ENCODE measurements at regions not wholly inside any gene's neighbourhood (a gene's known extent, or its start where the extent isn't known, plus 50 kb on each side); places are given as distances from the start of the nearest gene placed in this dataset.

DNA sequence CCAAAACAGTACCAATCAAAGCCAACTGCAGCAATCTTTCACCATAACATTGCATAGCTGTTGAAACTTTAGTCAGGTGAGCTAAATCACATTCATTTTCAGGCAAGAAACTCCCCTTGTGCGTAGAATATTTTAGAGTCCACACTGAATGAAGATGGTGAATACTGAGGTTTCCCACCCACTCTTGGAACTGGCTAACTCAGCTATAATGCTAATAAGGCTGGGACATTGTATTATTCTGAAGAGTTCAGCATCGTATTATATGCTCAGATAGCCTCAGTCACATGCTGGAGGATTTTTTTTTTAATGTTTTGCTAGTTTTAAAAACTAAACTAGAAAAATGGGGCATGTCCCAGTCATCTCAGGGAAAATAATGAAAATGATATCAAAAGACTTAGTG lies 352.3 kb upstream of the FMN2 start:
- DNase-seq = no peak

DNA sequence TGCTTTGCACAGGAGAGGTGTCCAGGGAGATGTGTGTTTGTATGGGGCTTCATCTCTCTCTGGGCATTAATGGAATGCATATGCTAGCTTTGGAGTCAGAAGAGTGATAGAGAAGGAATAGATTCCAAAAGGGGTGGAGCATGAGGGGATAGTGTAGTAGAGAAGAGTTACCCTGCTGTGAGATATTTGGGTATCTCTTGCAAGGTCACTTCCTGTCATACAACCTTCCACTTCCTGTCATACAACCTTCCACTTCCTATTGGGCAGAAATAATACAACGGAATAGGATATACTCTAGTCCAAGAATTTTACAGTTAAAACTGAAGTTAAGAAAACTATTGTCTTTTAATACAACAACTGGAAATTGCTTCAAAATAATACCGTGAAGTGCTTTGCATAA lies 351.8 kb upstream of the FMN2 start:
- DNase-seq = no peak

DNA sequence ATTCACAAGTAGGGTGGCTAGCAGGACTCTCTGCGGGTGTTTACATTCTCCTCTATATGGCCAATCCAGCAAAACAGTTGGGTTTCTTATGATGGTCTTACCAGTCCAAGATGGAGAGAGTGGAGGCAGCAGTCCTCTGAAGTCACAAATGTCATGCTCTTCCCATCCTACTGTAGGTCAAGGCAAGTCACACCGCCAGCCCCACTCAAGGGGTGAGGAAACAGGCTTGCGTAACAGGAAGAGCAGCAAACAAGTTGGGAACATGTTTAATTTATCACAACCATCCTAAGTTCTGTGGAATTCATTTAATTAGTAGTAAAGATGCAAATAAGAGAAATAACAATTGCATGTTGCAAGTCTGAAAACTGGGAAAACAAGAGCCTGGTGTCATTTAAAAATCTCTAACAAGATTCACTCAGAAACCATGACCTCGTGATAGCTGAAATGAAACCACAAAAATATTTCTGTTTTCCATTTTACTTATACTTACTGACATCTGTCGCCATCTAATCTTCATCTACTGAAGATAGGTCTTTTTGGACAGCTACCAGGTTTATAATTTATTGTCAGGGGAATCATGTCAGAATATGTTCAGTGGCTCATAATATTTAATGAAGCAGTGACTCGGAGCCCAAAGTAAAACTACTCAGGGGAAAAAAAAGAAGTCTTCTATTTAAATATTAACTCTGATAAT lies 349.1 kb upstream of the FMN2 start:
- no peak for DNase-seq

DNA sequence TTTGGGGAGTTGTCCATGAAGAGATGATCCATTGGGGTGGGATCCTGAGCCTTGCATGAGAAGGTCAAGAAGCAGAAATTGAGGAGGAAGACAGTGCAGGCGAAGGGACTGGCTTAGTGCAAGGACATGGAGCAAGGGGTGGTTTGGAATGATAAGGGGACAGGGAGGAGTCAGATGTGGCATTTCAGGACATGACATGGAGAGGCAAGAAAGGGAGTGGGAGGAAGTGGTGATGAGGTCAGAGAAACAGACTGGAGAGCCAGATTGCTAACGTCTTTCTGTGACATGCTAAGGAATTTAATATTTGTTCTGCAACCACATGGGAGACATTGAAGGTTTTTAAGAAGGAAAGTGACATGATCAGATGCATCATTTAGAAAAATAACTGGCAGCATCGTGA lies 346.8 kb upstream of the FMN2 start:
- no peak for DNase-seq

DNA sequence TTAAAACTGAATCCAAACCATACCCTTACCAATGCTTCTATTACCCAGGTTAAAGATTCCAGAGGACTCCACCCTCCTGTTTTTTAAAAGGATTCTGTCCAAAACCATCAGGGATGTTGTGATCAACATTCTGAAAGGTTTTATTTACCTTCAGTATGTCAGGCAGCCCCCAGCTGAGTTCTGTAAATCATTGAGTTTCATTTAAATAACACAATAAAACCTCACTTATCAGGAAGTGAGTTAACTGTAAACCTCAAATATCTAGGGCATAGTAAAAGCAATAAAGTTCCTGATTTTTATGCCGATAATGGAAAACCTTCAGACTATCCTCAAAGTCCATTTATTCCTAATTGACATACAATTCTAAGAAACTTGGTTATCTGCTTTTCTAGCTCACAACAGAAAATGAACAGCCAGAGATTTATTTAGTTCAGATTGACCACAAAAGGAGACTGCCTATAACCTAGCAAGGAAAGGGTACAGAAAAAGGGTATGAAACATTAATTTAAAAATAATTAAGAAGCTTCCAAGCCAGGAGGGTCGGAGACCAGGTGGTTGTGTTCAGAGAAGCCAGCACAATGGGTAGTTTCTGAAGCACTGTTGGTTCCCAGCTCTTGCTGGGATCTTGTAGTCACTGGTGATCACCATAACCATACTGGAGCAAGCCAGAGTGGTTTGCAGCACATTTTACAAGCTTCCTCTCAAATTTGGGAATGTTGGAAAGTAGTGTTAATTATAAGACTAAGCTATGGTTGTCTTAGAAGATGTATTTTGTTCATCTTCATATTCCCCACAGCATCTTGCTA lies 336.4 kb upstream of the FMN2 start:
- DNase-seq = no peak

DNA sequence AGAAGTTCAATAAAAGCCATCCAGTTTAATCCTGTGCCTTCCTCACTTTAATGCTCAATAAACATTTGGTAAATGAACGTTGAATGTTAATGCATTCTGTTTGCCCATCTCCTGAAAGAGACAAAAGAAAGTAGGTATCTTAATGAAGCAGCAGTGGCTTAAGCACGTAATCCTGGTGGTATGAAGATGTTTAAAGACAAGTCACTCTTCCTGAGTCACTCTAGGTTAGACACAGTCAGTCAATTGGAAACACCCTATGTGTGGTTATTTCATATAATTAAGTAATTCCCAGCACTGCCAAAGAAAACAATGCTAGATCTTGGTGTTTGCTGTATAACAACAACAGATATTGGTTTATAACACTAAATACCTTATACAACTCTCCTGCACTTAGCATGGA lies 334.0 kb upstream of the FMN2 start:
- no peak for DNase-seq

DNA sequence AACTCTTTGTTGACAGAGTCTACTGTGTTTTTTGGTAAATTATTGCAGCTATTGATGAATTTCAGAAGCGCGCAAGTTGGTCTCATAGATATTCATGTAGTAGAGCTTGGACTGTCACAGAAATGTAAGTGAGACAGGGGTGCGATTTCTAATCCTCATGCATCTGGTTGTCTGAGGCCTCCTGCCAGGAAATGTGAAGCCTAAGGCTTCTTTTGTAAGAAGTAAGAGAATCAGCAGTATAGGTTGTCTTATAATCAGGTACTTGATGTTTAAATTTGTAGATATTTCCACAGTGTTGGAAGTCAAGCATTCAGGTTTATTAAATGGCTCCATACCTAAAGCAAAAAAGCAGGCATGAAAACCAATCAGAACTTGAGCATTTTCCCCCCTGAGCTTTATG lies 332.9 kb upstream of the FMN2 start:
- no peak for DNase-seq

DNA sequence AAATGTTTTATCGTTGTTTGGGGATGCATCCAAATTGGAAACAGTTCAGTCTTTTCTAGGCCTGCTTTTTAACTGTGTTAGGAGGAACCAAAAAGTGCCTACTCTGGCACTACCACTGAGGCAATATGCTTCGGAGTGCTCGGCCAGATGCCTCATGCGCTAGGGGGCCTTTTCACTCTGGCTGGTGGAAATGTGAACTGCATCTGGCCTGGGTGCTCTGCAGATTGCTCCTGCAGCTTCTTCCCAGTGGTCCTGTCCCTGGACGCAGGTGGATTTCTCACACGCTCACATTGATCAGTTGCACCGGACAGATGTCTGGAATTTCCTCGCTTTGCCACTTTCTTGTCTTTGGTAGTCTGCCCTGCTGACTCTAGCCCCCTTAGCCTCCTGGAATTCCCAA lies 330.2 kb upstream of the FMN2 start:
- DNase-seq = no peak

DNA sequence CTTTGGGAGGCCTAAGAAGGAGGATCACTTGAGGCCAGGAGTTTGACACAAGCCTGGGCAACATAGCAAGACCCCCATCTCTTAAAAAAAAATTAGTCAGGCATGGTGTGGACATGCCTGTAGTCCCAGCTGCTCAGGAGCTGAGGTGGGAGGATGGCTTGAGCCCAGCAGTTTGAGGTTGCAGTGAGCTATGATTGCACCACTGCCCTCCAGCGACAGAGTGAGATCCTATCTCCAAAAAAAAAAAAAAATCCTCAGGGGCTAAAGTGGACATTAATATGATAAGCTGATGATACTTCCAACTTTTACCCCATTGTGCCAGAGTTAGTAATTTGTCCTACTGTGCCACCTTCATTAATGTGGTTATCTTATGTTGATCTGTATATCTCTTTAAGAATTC lies 327.8 kb upstream of the FMN2 start:
- no peak for DNase-seq

DNA sequence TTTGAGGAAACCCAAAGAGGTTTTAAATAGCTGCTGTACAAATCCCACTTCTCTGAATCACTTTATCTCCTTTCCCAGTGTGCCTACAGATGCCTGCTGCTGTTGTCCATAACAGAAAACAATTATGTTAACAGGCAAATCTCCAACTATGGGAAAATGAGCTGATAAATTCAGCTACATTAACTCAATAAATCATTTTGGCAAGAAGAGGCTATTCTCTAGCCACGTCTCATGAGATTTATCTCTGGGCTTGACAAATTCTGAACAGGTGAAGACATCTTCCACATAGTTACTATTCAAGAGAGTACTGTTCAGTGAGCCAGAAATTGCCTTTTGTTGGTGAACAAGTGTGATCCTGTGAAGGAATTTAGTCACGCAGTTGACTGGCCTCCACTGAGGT lies 327.1 kb upstream of the FMN2 start:
- no peak for DNase-seq

DNA sequence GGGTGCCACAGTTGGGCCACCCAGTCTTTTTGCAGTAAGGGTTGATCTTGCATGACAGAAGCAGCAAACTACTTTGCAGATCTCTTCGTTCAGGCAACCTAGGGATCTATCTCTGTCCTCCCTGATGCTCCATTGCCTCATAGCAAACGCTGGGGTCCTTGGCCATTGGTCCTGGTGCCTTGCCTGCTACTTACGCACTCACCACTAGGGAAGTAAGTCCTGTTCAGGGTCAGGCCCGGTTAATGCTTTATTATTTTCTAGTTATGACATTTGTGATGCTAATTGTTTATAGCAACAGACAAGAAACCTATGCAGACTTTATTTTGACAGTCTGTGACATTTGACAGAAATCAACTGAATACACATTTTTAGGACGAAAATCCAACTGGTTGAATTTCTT lies 326.5 kb upstream of the FMN2 start:
- DNase-seq = no peak

DNA sequence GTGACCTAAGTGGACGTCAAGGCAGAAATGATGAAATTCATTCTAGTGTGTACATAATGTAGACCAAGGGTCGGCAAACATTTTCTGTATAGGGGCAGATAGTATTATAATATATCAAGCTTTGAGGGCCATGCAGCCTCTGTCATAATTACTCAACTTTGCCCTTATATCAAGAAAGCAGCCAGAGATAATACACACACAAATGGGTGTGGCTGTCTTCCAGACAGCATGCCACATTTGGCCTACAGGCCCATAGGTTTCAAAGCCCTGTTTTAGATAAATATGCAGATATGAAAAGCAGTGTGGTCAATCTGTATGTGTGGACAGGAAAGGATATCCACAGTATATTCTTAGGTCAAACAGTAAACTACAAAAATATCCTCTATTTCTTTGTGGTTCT lies 320.1 kb upstream of the FMN2 start:
- no peak for DNase-seq

DNA sequence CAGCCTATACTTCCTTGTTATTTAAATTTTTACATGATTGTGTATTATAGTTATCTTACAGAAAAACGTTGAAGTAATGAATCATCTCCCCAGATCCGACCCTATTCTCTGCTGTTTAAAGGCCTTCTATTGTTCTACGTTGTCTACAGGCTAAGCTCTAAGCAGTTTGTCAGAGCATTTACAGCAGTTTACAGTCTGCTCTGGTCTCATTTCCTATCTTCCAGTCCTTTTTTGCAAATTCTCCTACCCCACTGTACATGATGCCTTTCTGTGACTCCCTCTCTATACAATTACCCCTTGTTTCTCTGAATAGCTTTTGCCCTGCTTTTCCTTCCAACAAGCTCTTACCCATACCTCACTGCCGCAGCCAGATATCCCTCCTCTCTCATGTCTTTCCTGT lies 319.2 kb upstream of the FMN2 start:
- no peak for DNase-seq

DNA sequence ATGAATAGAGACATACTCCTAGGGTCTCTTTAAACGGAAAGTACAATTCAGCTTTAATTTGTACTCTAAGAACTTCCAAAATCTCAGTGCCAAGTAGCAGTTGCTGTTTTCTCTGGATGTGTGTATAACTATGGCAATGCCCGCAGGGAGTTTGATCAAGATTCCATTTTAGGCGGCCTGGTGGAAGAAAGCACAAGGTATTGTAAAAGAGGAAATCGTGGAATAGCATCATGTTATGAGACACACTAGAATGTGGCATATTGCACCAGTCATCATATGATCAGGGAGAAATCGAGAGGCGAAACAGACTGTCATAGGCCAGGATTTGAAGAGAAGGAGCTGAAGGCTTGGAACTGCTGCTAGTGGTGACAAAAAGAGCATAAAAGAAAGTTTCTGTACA lies 316.2 kb upstream of the FMN2 start:
- DNase-seq = no peak

DNA sequence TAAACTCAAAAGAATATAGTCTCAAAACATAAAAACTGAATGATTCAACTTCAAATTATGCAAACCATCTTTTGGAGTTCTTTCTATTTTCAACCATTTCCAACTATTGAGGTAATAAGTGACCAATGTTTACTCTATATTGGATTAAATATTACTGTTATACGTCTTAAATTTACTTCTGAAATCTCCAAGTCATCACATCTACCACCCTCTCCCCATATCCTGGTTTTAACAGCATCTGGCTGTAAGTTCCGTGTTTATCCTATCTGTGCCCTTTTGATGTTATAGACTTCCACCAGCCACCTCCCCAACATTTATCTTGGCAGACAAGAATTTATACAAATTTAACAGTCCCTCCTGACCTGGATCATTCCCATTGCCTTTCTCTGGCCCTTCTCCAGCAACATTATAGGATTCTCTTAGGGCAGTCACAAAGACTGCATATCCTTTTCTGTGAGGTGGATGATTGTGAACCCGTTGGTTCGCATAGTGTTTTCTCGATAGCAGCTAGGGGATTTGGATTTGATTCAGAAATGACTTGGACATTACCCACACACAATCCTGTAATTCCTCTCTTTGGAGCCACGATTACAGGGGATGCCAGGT lies 313.4 kb upstream of the FMN2 start:
- DNase-seq = no peak

DNA sequence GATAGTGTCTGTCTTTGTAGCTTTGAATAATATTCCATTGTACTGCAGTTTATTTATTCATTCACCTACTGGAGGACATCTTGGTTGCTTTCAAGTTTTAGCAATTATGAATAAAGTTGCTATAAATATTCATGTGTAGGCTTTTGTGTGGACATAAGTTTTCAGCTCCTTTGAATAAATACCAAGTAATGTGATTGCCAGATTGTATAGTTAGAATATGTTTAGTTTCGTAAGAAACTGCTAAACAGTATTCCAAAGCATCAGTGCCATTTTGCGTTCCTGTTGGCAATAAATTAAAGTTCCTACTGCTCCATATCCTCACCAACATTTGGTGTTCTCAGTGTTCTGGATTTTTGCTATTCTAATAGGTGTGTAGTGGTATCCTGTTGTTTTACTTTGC lies 311.7 kb upstream of the FMN2 start:
- no peak for DNase-seq

DNA sequence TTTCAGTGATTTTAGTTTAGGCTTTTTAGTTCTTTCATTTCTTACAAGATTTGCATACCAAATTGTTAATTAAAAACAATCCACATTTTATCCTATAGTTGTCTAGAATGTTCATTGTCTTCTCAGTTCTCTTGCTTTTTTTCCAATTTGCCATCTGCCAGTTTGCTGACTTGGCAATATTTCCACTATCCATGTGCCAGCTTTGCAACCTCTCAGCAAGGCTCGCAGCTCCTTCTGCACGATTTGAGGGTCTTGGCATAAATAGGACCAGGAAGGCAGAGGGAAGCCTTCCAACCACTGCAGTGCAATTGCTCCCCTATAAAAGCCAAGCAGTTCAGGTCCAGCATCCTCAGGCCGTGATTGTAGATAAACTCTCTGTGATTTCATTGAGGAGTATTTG lies 306.8 kb upstream of the FMN2 start:
- no peak for DNase-seq

DNA sequence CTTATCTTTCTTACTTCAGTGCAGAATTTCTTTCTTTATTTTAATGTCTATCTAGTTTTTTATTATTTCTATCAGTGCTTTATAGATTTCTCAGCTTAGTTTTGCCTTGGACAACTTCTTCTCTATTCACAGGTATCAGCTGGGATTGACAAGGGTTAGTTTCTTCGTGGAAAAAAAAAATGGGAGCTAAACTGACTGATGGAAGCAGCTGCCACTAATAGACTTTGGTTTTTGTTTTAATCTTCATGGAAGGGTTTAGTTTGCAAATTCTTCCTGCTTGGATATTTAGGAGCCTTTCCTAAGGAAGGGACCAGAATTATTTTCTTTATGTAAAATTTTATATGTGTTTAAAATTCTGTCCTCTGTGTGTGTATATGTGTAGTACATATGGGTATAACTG lies 306.1 kb upstream of the FMN2 start:
- no peak for DNase-seq

DNA sequence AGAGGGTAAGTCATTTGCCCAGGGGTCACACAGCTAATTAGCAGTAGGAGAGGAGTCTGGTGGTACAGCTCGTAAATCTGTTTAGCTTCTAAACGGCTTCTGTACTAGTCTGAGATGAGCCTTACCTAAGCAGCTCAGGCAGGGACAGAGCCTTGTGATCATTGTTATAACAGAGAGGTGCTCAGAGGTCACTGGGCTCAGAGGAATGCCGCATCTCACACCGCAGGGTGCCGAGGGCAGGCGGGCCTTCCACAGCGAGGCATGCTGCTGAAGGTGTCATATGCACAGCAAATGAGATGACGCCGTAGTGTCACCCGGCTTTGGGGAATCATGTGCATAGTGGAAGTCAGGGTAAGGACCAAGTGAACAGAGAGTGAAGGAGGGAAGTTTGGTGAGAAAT lies 305.2 kb upstream of the FMN2 start:
- no peak for DNase-seq

DNA sequence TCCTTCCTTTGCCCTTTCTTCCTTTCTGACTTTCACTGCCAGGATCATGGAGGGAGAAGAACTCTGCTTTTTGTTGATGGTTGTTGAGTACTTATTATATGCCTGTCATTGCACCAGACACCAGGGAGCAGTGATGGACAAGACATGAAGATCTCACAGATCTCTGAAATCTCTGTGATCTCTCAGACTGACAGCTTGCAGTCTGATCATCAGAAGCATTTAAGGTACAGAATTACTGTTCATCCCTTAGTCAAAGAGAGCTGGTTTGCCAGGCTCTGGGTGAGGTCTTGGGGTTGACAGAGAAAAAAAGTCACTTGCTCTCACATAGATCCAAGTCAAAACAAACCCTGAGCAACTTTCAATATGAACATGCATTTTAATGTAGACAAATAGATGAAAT lies 299.5 kb upstream of the FMN2 start:
- DNase-seq = no peak

DNA sequence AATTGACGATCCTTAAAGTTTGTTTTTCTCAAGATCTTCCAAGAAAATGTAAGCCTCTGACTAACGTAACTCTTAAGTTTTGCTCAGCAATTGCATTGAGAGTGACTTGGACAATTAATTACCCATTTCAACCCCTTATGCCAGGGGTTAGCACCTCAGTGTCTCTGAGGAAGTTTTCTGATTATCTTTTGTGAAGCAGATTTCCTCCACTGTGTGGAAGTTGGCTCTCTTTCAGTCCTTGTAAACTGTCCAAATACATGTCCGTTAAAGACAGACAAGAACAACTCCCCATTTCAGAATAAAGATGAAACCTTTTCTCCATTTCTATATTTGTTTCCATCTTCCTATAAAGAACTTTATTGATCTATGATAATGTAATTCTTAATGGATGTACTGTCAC lies 296.4 kb upstream of the FMN2 start:
- no peak for DNase-seq

DNA sequence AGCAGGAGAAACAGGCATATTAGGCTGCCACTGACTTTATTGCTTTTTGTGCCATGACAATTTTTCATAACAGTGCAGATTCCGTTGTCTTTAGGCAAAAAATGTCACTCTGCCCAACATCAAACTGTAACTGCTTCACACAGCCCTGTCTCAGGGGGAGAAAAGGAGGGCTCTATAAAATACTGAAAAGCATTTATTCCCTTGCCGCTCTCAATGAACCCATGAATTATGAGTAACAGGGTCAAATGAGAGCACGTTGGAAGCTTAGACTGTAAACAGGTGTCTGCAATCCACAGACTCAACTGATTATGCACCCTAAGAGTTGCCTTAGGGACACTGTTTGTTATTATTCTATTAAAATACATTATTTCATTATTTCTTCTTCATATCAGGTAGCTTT lies 292.1 kb upstream of the FMN2 start:
- no peak for DNase-seq

DNA sequence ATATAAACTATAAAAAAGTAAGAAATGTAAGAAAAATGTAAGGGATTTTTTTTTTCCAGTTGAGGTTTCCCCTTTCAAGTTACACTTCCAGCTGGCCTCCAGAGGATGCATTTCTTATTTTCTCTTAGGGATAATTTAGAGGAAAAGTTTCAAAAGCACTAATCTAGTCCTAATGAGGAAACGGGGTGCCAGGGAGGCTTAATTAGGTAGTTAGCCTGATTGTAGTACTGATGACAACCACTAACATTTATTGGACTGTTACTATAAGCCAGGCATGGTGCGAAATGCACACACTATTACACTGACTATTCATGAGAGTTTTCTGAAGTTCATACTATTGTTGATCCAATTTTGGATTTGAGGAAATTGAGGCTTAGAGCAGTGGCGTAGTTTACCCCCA lies 290.8 kb upstream of the FMN2 start:
- no peak for DNase-seq

DNA sequence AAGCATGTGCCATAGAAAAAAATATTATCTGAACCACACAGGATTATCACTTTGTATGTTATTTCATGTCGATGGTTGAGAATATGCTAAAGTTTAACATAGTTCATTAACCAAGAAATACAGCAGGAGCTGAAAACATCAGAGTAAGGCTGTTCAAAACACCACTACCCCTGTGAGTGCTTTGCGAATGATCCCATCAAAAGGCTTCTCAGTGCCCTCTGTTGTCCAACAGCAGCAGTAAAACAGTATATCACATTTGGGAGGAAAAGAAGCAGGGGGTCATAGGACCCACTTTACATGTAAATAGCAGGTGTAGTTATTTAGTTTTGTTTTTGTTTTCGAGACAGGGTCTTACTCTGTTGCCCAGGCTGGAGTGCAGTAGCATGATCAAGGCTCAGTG lies 289.4 kb upstream of the FMN2 start:
- DNase-seq = no peak

DNA sequence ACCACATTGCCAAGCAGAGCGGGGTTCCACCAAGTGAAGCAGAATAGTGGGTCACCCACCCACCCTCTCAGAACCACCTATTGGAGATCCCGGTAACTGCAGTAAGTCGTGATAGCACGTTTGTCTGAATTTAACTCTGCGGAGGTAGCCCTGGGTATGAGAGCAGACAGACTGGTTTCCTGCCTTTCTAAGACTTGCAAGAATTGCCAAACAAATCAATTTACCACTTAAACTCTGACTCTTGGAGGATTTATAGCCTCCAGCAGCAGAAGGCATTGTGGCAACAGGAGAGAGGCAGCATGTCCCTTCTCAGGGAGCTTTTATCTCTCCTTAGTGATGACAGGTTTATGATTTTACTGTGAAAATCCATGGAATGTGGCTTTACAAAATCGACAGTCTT lies 287.9 kb upstream of the FMN2 start:
- DNase-seq = peak; percentile 39

Measured in fibroblast of skin of right quadriceps (primary cell).